K562 (cell line): ENCODE measurements at regions not wholly inside any gene's neighbourhood (a gene's known extent, or its start where the extent isn't known, plus 50 kb on each side); places are given as distances from the start of the nearest gene placed in this dataset.

ENCODE experiments used
- ATAC-seq: fragments of 200-7000 bp; cut with Tn5 transposase; 3 replicates; pipeline ENCODE4 v1.9.1; 2020; ENCODE audit warnings: moderate library complexity
- BruUV-seq: library from RNA; stranded (reverse); fragments of 400-500 nt; replicated peaks from 2 replicates; lab custom pipeline; 2021; lab: Mats Ljungman, UMichigan
- CTCF ChIA-PET: fragments of 300-600 bp; formaldehyde crosslinking; extraction: SDS; loops from one replicate; lab custom pipeline; 2021; ENCODE audit warnings: low intra/inter-chr PET ratio; lab: Yijun Ruan, JAX
- POLR2A ChIA-PET: fragments of 300-600, 350-650 bp; sonication (Branson Sonifier 250); formaldehyde crosslinking; extraction: SDS; loops from one replicate; lab custom pipeline; 2021; ENCODE audit warnings: antibody characterized with exemption, inconsistent platforms; lab: Yijun Ruan, JAX
- DNase-seq, 4 experiments: peaks; one replicate each; pipeline versions ENCODE4 v3.0.0 to v3.0.0-alpha.2; 2011 to 2018; ENCODE audit warnings: low spot score in 3 of 4, mixed read lengths in 3 of 4; ENCODE audit errors: extremely low read depth in 1 of 4
- FAIRE-seq: peaks from 2 replicates; lab custom pipeline; 2011; peaks lifted over from hg19 to GRCh38; lab: Jason Lieb, UNC
- H2AFZ ChIP-seq: 2 replicates; pipeline ENCODE4 v1.6.0; 2011; ENCODE audit warnings: low read depth, low read length, control low read depth, inconsistent platforms
- H3K27ac ChIP-seq: fragments of 200-600 bp; 3 replicates; pipeline ENCODE4 v1.8.0; 2011; ENCODE audit warnings: low read depth, mild to moderate bottlenecking, control low read depth, inconsistent platforms, low read length, moderate library complexity, mixed read lengths; ENCODE audit errors: extremely low read depth
- H3K27me3 ChIP-seq, 2 experiments: fragments of 300-600 bp in 1 of 2; 2 replicates in 1 of 2; 3 replicates in 1 of 2; pipeline versions ENCODE4 v1.6.0 to v1.8.0; 2011; ENCODE audit warnings: inconsistent platforms in 2 of 2, low read length in 2 of 2, mild to moderate bottlenecking in 1 of 2, mixed read lengths in 1 of 2, moderate library complexity in 1 of 2; ENCODE audit not compliant: control insufficient read depth in 2 of 2, insufficient read depth in 2 of 2
- H3K36me3 ChIP-seq: fragments of 300-600 bp; 3 replicates; pipeline ENCODE4 v1.8.0; 2011; ENCODE audit warnings: mild to moderate bottlenecking, low read length, inconsistent platforms; ENCODE audit not compliant: control insufficient read depth, insufficient read depth
- H3K4me1 ChIP-seq, 2 experiments: fragments of 200-600 bp in 1 of 2; replicated peaks in 1 of 2; 2 replicates in 1 of 2; 3 replicates in 1 of 2; pipeline versions ENCODE4 v1.5.1 to v1.8.0; 2011; ENCODE audit warnings: inconsistent platforms in 2 of 2, low read length in 2 of 2, mild to moderate bottlenecking in 1 of 2, mixed read lengths in 1 of 2, moderate library complexity in 1 of 2; ENCODE audit not compliant: control insufficient read depth in 2 of 2, insufficient read depth in 2 of 2
- H3K4me2 ChIP-seq: 2 replicates; pipeline ENCODE4 v1.6.1; 2011; ENCODE audit warnings: low read length, control low read depth, inconsistent platforms, mixed read lengths; ENCODE audit not compliant: insufficient read depth
- H3K4me3 ChIP-seq: fragments of 200-600 bp; sonication (generic), shearing (Covaris generic); 2 replicates; pipeline ENCODE4 v1.5.1; 2016; ENCODE audit warnings: control low read depth, inconsistent platforms
- H3K79me2 ChIP-seq: fragments of 200-600 bp; 3 replicates; pipeline ENCODE4 v1.8.0; 2011; ENCODE audit warnings: low read length, inconsistent platforms; ENCODE audit not compliant: control insufficient read depth, insufficient read depth
- H3K9ac ChIP-seq, 2 experiments: 2 replicates each; pipeline versions ENCODE4 v1.6.0 to v1.6.1; 2011; ENCODE audit warnings: low read depth in 2 of 2, low read length in 2 of 2, control low read depth in 1 of 2, inconsistent platforms in 1 of 2, mild to moderate bottlenecking in 1 of 2, mixed read lengths in 1 of 2; ENCODE audit not compliant: insufficient read depth in 1 of 2
- H3K9me1 ChIP-seq: one replicate; pipeline ENCODE4 v1.6.0; 2011; ENCODE audit warnings: inconsistent platforms, mild to moderate bottlenecking, low read length, moderate library complexity; ENCODE audit not compliant: control insufficient read depth, insufficient read depth
- H3K9me3 ChIP-seq: replicated peaks from 2 replicates; pipeline ENCODE4 v1.5.1; 2011; ENCODE audit warnings: low read depth, low read length, inconsistent platforms; ENCODE audit not compliant: control insufficient read depth, insufficient read depth
- H4K20me1 ChIP-seq: replicated peaks from 2 replicates; pipeline ENCODE4 v1.6.1; 2011; ENCODE audit warnings: low read length, inconsistent platforms, mixed read lengths; ENCODE audit not compliant: control insufficient read depth, insufficient read depth
- BMI1 ChIP-seq: fragments of 150-350 bp; IDR thresholded peaks from 2 replicates; pipeline ENCODE4 v1.6.1; 2014; ENCODE audit warnings: low read length
- CEBPG ChIP-seq, 3 experiments: fragments of 200-800 bp in 1 of 3; sonication (Bioruptor generic) in 1 of 3; sonication (generic) in 1 of 3; formaldehyde crosslinking in 1 of 3; IDR thresholded peaks in 2 of 3; conservative IDR thresholded peaks in 1 of 3; 2 replicates each; pipeline versions ENCODE4 v1.6.1 to v1.8.0; 2016 to 2022; ENCODE audit warnings: missing compliant biosample characterization in 2 of 3, missing genetic modification characterization in 2 of 3, mild to moderate bottlenecking in 1 of 3, missing genetic modification reagents in 1 of 3
- E2F3 ChIP-seq: fragments of 250-450 bp; sonication (Bioruptor Pico); IDR thresholded peaks from 2 replicates; pipeline ENCODE4 v1.4.0; 2020; ENCODE audit warnings: mild to moderate bottlenecking
- EGR1 ChIP-seq: fragments of 450-650 bp; conservative IDR thresholded peaks from 2 replicates; pipeline ENCODE4 v1.6.1; 2017; ENCODE audit warnings: mild to moderate bottlenecking
- NONO ChIP-seq, 2 experiments: fragments of 200-400 bp in 1 of 2; fragments of 450-650 bp in 1 of 2; formaldehyde crosslinking in 1 of 2; IDR thresholded peaks; 2 replicates each; pipeline ENCODE4 v1.6.1; 2017; ENCODE audit warnings: low read depth in 2 of 2, mild to moderate bottlenecking in 2 of 2, moderate library complexity in 2 of 2, low read length in 1 of 2
- SMC3 ChIP-seq: conservative IDR thresholded peaks from 2 replicates; pipeline ENCODE4 v1.6.1; 2011; ENCODE audit warnings: low read depth, low read length, improper control_type of control experiment; ENCODE audit not compliant: insufficient read depth
- SNRNP70 ChIP-seq: fragments of 200-400 bp; formaldehyde crosslinking; optimal IDR thresholded peaks from 2 replicates; pipeline ENCODE3; 2017; ENCODE audit warnings: low read depth, low read length
- SRF ChIP-seq, 2 experiments: fragments of 250-450, 450-650 bp in 1 of 2; sonication (Bioruptor Pico) in 1 of 2; sonication (generic) in 1 of 2; formaldehyde crosslinking; IDR thresholded peaks; 2 replicates each; pipeline versions ENCODE4 v1.5.0 to v1.5.1; 2020 to 2022; ENCODE audit warnings: mild to moderate bottlenecking in 1 of 2, missing genetic modification reagents in 1 of 2
- ZBTB1 ChIP-seq: sonication (generic); formaldehyde crosslinking; IDR thresholded peaks from 2 replicates; pipeline ENCODE4 v1.8.1; 2023; ENCODE audit warnings: missing genetic modification reagents, low read depth, mild to moderate bottlenecking, borderline replicate concordance
- ZBTB2 ChIP-seq: fragments of 450-650 bp; IDR thresholded peaks from 2 replicates; pipeline ENCODE4 v1.6.1; 2016; ENCODE audit warnings: antibody characterized with exemption
- ZNF449 ChIP-seq: fragments of 250-450 bp; sonication (Bioruptor Pico); IDR thresholded peaks from 2 replicates; pipeline ENCODE4 v1.8.0; 2022; ENCODE audit warnings: moderate library complexity, mild to moderate bottlenecking, inconsistent platforms
- ZNF583 ChIP-seq: fragments of 250-450 bp; sonication (Bioruptor Pico); IDR thresholded peaks from 2 replicates; pipeline ENCODE4 v1.4.0; 2020
- ZNF589 ChIP-seq: fragments of 200-800 bp; sonication (Bioruptor generic); IDR thresholded peaks from 2 replicates; pipeline ENCODE4 v1.6.1; 2016; ENCODE audit warnings: low read depth, missing genetic modification characterization, missing compliant biosample characterization
- WGBS: fragments of 100-300 bp; shearing (Covaris generic); methylation state at CpG from one replicate; pipeline ENCODE4 v1.1.6; 2016; ENCODE audit warnings: low coverage, mixed read lengths; ENCODE audit not compliant: insufficient coverage; ENCODE audit errors: missing lambda C conversion rate; 5-methylcytosine and 5-hydroxymethylcytosine counted together
- in situ Hi-C: fragments of 300-500 bp; cut with MboI; formaldehyde crosslinking; loops from 4 replicates; pipeline ENCODE4 v1.15.0; 2018; ENCODE audit warnings: inconsistent platforms, mixed read lengths
- intact Hi-C: fragments of 100-400 bp; cut with micrococcal nuclease; formaldehyde crosslinking; loops from 2 replicates; pipeline ENCODE4 v1.14.2; 2022
- TF ChIP-seq, protein P1 (sequence below): fragments of 450-650 bp; formaldehyde crosslinking; IDR thresholded peaks from 2 replicates; pipeline ENCODE4 v1.4.0; 2020; ENCODE audit warnings: mild to moderate bottlenecking
- TF ChIP-seq, protein P2 (sequence below): fragments of 150-350 bp; conservative IDR thresholded peaks from 2 replicates; pipeline ENCODE4 v1.6.1; 2014; ENCODE audit warnings: low read length

GRCh38 chr7:32285698-32286097 lies 204.5 kb downstream of the LSM5 start (continued):
- TF ChIP-seq ZNF449 (CRISPR knock-in tag) (no peak), EGR1 (no peak)

- Histone ChIP-seq H3K4me2 (no peak overlapping the region), H3K27me3 (peaks cover 0 to 8% of the 10 kb centered on the region in 2 experiments; a peak in 2 of 5 replicates), H3K9me3 (no peaks in the 10 kb centered on the region), H2AFZ (no peak overlapping the region), H3K4me1 (no peaks in the 10 kb centered on the region), H3K4me3 (no peak overlapping the region), H3K79me2 (no peaks in the 10 kb centered on the region), H4K20me1 (no peaks in the 10 kb centered on the region), H3K36me3 (no peaks in the 10 kb centered on the region), H3K9ac (no peak overlapping the region), H3K9me1 (no peaks in the 10 kb centered on the region), H3K27ac (no peak overlapping the region)
- no peak for ATAC-seq
- BruUV-seq, result no TSS peak
- in situ Hi-C loops (no loop called here), intact Hi-C loops (no loop called here)
- FAIRE-seq, result no peak
- 0% methylated on average over 6 of the region's 6 CpGs for WGBS
- POLR2A ChIA-PET, result no interaction called here
- DNase-seq, result no peak
- CTCF ChIA-PET, result no interaction called here
- no peak for TF ChIP-seq CEBPG (CRISPR knock-in tag; IDR thresholded peaks at IDR 0.05)
- no peak for TF ChIP-seq CEBPG (tag; conservative IDR thresholded peaks at IDR 0.05 in 1 of 2, IDR thresholded peaks at IDR 0.05 in 1 of 2)
- no peak for TF ChIP-seq ZBTB1
- TF ChIP-seq, protein P1, sequence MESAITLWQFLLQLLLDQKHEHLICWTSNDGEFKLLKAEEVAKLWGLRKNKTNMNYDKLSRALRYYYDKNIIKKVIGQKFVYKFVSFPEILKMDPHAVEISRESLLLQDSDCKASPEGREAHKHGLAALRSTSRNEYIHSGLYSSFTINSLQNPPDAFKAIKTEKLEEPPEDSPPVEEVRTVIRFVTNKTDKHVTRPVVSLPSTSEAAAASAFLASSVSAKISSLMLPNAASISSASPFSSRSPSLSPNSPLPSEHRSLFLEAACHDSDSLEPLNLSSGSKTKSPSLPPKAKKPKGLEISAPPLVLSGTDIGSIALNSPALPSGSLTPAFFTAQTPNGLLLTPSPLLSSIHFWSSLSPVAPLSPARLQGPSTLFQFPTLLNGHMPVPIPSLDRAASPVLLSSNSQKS (CRISPR knock-in tag), result no peak
- TF ChIP-seq ZNF583 (CRISPR knock-in tag), result no peak
- TF ChIP-seq NONO (IDR thresholded peaks at IDR 0.05; ENCODE audit: low read depth in 2 of 2, low read length in 1 of 2), result no peak
- no peak for TF ChIP-seq E2F3 (CRISPR knock-in tag)
- TF ChIP-seq, protein P2, sequence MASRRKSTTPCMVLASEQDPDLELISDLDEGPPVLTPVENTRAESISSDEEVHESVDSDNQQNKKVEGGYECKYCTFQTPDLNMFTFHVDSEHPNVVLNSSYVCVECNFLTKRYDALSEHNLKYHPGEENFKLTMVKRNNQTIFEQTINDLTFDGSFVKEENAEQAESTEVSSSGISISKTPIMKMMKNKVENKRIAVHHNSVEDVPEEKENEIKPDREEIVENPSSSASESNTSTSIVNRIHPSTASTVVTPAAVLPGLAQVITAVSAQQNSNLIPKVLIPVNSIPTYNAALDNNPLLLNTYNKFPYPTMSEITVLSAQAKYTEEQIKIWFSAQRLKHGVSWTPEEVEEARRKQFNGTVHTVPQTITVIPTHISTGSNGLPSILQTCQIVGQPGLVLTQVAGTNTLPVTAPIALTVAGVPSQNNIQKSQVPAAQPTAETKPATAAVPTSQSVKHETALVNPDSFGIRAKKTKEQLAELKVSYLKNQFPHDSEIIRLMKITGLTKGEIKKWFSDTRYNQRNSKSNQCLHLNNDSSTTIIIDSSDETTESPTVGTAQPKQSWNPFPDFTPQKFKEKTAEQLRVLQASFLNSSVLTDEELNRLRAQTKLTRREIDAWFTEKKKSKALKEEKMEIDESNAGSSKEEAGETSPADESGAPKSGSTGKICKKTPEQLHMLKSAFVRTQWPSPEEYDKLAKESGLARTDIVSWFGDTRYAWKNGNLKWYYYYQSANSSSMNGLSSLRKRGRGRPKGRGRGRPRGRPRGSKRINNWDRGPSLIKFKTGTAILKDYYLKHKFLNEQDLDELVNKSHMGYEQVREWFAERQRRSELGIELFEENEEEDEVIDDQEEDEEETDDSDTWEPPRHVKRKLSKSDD, result no peak
- TF ChIP-seq ZNF589 (CRISPR knock-in tag), result no peak
- no peak for TF ChIP-seq ZBTB2
- TF ChIP-seq SRF (CRISPR knock-in tag; IDR thresholded peaks at IDR 0.05), result no peak
- no peak for TF ChIP-seq SNRNP70
- no peak for TF ChIP-seq BMI1
- TF ChIP-seq SMC3, result no peak
Observed at GRCh38 chr7:32283546-32283945, 206.6 kb downstream of the LSM5 start.
